ENCODE measurements at regions not wholly inside any gene's neighbourhood (a gene's known extent, or its start where the extent isn't known, plus 50 kb on each side); places are given as distances from the start of the nearest gene placed in this dataset.
"Not testable (repeated sequence)": the region's sequence is repeated elsewhere in the genome, so short reads cannot be mapped to it uniquely, and the experiment has no call there.

DNA sequence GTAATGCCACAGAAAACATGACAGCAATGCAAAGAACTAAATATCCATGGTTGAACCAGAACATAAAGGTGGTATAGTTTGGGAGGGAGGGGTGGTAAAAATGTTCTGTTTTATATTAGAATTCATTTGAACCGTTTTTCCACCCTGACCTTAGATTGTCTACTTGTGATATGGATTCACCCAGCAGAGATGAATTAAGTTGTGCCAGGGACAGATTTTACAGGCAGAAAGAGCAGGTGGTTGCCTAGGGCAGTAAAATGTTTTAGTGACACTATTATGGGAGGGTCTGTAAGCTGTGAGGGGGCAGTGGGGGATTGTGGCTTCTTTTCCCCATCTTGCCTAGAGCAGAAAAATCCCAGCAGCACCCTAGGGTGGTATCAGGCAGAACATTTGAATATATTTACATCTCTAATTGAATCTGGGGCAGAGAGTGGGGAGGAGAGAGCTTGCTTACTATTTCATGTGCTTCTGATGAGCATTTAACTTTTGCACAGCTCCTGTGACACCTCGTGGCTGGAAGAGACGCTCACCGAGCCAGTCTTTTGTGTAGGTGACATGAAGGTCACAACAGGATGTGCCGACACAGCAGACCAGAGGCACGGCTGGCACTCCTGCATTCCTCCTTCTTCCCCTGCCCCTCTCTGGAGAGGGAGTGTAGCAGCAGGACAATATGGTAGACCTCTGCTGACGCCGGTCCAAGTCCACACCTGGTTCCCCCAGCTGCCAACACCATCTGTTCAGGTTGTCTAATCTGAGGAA lies 452.3 kb downstream of the IRS2 start:
- Histone ChIP-seq H3K27me3 (ENCODE audit: insufficient read depth, low read length) (no peaks in the 10 kb centered on the region), H3K4me1 (ENCODE audit: insufficient read depth, low read length) (peaks cover 22% of the 10 kb centered on the region), H3K9me3 (ENCODE audit: low read length) (no peaks in the 10 kb centered on the region)

DNA sequence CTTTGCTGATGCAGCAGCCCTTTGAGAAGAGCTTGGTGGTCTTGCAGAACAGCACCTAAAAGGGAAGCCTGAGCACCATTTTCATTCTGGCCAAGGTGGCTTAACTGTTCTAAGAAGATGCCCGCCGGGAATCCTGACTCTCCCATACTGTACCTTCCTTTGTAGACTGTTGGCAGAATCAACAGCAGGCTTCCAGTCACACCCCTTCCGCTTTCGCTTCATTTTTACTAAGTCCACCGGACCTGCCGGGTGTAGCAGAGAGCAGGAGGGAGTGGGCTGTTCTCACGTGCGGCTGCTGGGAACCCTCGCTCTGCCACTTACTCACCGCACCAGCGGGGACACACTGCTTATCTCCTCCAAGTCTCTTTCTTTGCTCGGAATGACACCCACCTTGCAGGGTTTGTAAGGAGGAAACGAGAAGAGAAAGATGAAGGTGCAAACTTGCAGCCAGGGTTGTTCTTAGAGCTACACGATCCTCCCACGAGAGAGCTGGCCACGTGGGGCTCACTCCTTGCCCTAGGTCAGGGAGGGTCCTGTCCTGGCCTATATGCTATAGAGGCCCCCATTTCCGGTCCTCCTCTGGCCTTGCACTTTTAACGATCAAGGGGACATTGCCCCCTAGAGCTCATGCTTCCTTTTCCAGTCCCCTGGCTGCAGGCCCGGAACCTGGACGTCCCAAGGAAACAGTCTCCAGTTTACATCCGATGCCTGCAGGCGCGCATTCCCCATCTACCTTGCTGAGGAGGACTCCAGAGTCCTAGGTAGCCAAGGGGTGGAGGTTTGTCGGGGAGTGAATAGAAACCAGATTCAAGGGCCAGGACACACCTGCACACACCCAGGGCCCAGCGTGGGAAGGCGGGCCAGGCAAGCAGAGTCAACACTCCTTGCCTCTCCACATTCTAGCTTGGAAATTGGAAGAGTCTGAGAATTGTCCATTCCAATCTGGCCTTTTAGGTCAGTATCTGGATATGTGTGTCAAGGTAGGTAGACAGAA lies 453.6 kb downstream of the IRS2 start:
- no peaks in the 10 kb centered on the region for H3K9me3 ChIP-seq (ENCODE audit: low read length)
- H3K36me3 ChIP-seq (ENCODE audit: insufficient read depth, low read length) = no peaks in the 10 kb centered on the region
- peaks cover 22% of the 10 kb centered on the region for H3K4me1 ChIP-seq (ENCODE audit: insufficient read depth, low read length)
- H3K4me3 ChIP-seq (ENCODE audit: low read length) = no peak overlapping the region
- H3K27me3 ChIP-seq (ENCODE audit: insufficient read depth, low read length) = no peaks in the 10 kb centered on the region
- peak overlapping the region; percentile 58 for H2AFZ ChIP-seq (ENCODE audit: low read depth, low read length)

More for the DNA sequence above, 452.3 kb downstream of the IRS2 start:
- Histone ChIP-seq H3K36me3 (ENCODE audit: insufficient read depth, low read length) (no peaks in the 10 kb centered on the region), H2AFZ (ENCODE audit: low read depth, low read length) (no peak overlapping the region), H3K4me3 (ENCODE audit: low read length) (no peak overlapping the region)

DNA sequence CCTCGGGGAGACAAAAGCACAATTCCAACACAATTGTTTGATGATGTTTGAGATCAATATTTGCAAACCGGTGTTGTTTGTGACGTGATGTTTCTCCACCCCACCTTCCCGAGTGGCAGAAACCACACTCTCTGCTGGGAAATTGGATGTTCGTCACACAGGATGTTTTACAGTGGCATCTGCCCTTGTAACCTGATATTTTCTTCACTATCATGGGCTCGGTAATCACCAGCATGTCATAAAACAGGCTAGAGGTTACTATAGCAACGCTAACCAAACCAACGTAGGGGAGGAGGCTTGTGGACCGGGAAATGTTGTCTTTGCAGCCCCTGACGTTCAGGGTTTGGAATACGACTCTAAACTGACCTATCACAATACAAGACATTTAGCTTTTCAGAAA lies 454.5 kb downstream of the IRS2 start:
- Histone ChIP-seq H3K4me3 (ENCODE audit: low read length) (no peak overlapping the region), H3K9me3 (ENCODE audit: low read length) (no peaks in the 10 kb centered on the region), H3K4me1 (ENCODE audit: insufficient read depth, low read length) (peaks cover 22% of the 10 kb centered on the region), H3K27me3 (ENCODE audit: insufficient read depth, low read length) (no peaks in the 10 kb centered on the region), H2AFZ (ENCODE audit: low read depth, low read length) (peak overlapping the region; percentile 58), H3K36me3 (ENCODE audit: insufficient read depth, low read length) (no peaks in the 10 kb centered on the region)

DNA sequence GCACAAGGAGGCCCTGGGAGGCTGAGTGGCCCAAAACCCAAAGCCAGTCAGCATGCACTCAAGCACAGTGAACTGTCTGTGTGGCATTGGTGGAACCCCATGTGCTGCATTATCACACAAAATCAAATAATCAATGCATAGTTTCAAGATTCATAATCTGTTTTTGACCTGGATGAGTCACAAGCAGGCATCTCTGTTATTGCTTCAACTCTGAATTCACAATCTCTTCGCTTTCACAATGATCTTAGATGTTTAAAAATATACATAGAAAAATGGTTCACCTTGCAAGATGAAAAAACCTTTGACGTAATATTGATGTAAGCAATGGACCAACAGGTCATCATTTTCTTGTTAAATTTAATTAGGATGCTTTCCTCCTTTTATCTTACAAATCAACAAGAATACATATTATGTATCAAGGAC lies 455.4 kb downstream of the IRS2 start:
- H3K4me1 ChIP-seq (ENCODE audit: insufficient read depth, low read length) = peaks cover 22% of the 10 kb centered on the region
- no peak overlapping the region for H2AFZ ChIP-seq (ENCODE audit: low read depth, low read length)
- H3K4me3 ChIP-seq (ENCODE audit: low read length) = no peak overlapping the region
- no peaks in the 10 kb centered on the region for H3K27me3 ChIP-seq (ENCODE audit: insufficient read depth, low read length)
- H3K36me3 ChIP-seq (ENCODE audit: insufficient read depth, low read length) = no peaks in the 10 kb centered on the region
- no peaks in the 10 kb centered on the region for H3K9me3 ChIP-seq (ENCODE audit: low read length)

DNA sequence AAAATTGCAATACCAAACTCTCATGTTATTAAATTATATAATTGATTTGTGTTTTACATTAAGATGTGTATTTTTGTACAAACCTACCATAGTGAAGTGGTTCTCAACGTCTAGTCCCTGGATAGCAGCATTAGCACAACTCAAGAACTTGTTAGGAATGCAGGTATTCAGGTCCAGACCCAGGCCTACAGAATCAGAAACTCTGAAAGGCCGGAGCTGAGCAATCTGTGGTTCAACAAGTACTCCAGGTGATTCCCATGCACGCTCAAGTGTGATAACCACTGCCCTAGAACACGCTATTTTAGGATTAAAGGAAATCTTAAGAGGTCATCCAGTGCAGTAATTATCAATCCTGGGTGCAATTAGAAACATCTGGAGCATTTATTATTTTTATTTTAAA lies 456.3 kb downstream of the IRS2 start:
- H3K4me3 ChIP-seq (ENCODE audit: low read length) = no peak overlapping the region
- no peaks in the 10 kb centered on the region for H3K27me3 ChIP-seq (ENCODE audit: insufficient read depth, low read length)
- H3K36me3 ChIP-seq (ENCODE audit: insufficient read depth, low read length) = no peaks in the 10 kb centered on the region
- no peak overlapping the region for H2AFZ ChIP-seq (ENCODE audit: low read depth, low read length)
- H3K4me1 ChIP-seq (ENCODE audit: insufficient read depth, low read length) = peaks cover 22% of the 10 kb centered on the region
- no peaks in the 10 kb centered on the region for H3K9me3 ChIP-seq (ENCODE audit: low read length)

DNA sequence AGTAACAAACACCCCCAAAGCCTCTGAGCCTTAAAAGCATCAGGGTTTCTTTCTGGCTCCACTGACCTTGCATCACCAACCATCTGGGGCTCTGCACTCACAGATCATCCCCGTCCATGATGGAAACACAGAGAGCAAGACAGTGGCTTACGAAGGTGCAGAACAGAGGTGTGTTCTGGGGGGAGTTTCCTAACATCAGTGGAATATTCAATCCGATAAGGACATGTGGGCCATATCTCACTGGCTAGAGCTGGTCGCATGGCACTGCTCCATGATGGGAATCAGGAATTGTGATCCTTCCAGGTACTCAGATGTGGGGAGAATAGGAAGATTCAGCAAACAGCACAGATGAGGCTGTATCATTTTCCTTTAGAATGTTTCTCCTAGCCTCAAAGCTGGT lies 457.2 kb downstream of the IRS2 start:
- Histone ChIP-seq H3K4me3 (ENCODE audit: low read length) (no peak overlapping the region), H3K27me3 (ENCODE audit: insufficient read depth, low read length) (no peaks in the 10 kb centered on the region), H3K36me3 (ENCODE audit: insufficient read depth, low read length) (no peaks in the 10 kb centered on the region), H3K4me1 (ENCODE audit: insufficient read depth, low read length) (peaks cover 19% of the 10 kb centered on the region), H2AFZ (ENCODE audit: low read depth, low read length) (no peak overlapping the region), H3K9me3 (ENCODE audit: low read length) (no peaks in the 10 kb centered on the region)

DNA sequence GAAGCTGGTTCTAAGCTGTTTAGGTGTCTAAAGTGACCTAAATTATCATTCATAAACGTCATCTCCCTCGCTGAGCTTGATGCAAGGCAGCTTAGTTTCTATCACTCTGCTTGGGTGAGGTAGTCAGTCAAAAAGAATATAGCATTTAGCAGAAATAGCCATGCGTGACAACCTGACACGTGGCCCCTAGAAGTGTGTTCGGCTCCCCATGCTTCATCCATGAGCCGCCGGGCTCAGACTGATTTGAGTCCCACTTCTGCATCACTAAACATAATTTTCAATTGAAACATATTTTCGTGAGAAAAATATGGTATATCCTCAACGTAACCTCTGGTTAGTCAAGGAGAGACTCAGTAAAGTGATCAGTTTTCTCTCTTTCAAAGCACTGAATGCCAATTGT lies 459.8 kb downstream of the IRS2 start:
- Histone ChIP-seq H2AFZ (ENCODE audit: low read depth, low read length) (no peak overlapping the region), H3K9me3 (ENCODE audit: low read length) (no peaks in the 10 kb centered on the region), H3K27me3 (ENCODE audit: insufficient read depth, low read length) (no peaks in the 10 kb centered on the region), H3K36me3 (ENCODE audit: insufficient read depth, low read length) (no peaks in the 10 kb centered on the region), H3K4me1 (ENCODE audit: insufficient read depth, low read length) (peaks cover 2% of the 10 kb centered on the region), H3K4me3 (ENCODE audit: low read length) (no peak overlapping the region)

DNA sequence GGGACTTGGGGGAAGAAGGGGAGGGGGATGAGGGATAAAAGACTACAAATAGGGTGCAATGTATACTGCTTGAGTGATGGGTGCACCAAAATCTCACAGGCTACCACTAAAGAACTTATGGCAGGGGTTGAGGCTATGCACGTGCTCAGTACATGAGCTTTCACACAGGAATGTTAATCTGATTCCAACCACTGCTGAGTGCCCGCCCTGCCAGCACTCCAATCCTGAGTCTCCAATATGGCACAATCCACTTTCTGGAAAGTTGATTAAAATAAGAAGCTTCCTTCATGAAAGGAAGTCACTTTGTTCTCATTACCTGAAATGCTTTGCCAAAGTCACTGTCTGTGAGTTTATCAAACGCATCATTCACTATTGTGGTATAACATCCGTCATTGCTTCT lies 463.0 kb downstream of the IRS2 start:
- Histone ChIP-seq H2AFZ (ENCODE audit: low read depth, low read length) (no peak overlapping the region), H3K27me3 (ENCODE audit: insufficient read depth, low read length) (no peaks in the 10 kb centered on the region), H3K9me3 (ENCODE audit: low read length) (no peaks in the 10 kb centered on the region), H3K4me1 (ENCODE audit: insufficient read depth, low read length) (no peaks in the 10 kb centered on the region), H3K4me3 (ENCODE audit: low read length) (no peak overlapping the region), H3K36me3 (ENCODE audit: insufficient read depth, low read length) (no peaks in the 10 kb centered on the region)

DNA sequence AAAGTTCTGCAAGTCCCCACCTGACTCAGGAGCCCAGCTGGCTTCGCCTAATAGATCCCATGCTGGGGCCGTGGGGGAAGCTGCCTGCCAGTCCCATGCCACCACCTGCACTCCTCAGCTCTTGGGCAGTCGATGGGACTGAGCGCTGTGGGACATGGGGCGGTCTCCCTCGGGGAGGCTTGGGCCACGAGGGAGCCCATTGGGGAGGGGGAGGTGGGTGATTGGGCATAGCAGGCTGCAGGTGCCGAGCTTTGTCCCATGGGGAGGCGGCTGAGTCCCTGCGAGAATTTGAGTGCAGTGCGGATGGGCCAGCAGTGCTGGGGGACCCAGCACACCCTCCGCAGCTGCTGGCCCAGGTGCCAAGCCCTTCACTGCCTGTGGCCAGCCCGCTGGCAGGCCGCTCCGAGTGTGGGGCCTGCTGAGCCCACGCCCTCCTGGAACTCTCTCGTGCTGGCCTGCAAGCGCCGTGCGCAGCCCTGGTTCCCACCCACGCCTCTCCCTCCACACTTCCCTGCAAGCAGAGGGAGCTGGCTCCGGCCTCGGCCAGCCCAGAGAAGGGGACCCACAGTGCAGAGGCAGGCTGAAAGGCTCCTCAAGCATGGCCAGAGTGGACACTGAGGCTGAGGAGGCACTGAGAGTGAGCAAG lies 467.3 kb downstream of the IRS2 start:
- no peak overlapping the region for H2AFZ ChIP-seq (ENCODE audit: low read depth, low read length)
- H3K27me3 ChIP-seq (ENCODE audit: insufficient read depth, low read length) = no peaks in the 10 kb centered on the region
- no peaks in the 10 kb centered on the region for H3K4me1 ChIP-seq (ENCODE audit: insufficient read depth, low read length)

DNA sequence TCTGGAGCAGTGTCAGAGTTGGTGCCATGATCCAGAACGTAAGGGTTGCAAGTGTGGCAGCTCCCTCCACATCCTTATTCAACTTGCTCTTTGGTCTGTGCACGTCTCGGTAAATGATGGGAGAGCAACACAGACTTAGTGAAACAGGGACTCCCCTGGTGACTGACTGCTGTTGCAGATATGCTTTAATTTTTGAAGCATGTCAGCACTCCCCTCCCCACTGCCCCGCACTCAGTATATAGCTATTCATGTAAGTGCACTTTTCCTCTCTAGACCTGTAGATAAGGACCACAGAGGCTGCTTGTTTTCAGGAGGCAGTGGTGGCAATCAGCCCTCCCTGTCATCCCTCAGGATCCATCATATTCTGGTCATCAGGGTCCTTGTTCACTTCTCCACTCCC lies 470.9 kb downstream of the IRS2 start:
- Histone ChIP-seq H3K36me3 (ENCODE audit: insufficient read depth, low read length) (no peaks in the 10 kb centered on the region), H2AFZ (ENCODE audit: low read depth, low read length) (no peak overlapping the region), H3K27me3 (ENCODE audit: insufficient read depth, low read length) (no peaks in the 10 kb centered on the region), H3K4me1 (ENCODE audit: insufficient read depth, low read length) (peaks cover 5% of the 10 kb centered on the region), H3K4me3 (ENCODE audit: low read length) (no peak overlapping the region), H3K9me3 (ENCODE audit: low read length) (no peaks in the 10 kb centered on the region)

More for the DNA sequence above, 467.3 kb downstream of the IRS2 start:
- Histone ChIP-seq H3K36me3 (ENCODE audit: insufficient read depth, low read length) (no peaks in the 10 kb centered on the region), H3K4me3 (ENCODE audit: low read length) (no peak overlapping the region), H3K9me3 (ENCODE audit: low read length) (no peaks in the 10 kb centered on the region)

DNA sequence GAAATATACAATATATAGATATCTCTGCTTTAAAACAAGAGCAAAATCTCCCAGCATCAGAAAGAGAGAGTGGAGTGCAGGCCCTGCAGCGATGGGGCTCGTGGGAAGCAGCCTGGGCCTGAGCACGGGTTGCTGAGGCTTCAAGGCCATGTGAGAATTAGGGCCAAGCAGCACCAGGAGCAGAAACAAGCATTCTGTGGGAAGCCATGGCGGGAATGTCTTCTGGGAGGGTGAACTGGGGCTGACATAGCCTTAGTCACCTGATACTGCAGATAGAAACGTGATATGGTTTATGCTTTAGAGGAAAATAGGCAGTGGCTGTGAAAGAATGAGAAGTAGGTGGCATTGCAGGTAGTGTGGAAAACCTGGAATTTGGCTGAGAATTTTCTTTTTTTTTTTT lies 472.3 kb downstream of the IRS2 start:
- peaks cover 5% of the 10 kb centered on the region for H3K4me1 ChIP-seq (ENCODE audit: insufficient read depth, low read length)

DNA sequence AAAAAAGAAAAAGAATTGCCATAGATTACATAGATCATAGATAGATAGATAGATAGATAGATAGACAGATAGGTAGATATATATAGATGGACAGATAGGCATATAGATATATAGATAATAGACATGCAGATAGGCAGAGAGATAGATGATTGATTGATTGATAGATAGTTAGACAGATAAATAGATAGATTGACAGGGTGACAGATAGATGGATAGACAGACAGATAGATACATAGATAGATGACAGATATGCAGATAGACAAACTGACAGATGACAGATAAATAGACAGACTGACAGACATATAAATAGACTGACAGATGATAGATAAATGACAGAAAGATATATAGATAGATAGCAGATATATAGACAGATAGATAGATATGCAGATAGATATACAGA lies 474.0 kb downstream of the IRS2 start:
- Histone ChIP-seq H3K27me3 (ENCODE audit: insufficient read depth, low read length) (no peaks in the 10 kb centered on the region), H3K9me3 (ENCODE audit: low read length) (no peaks in the 10 kb centered on the region), H3K36me3 (ENCODE audit: insufficient read depth, low read length) (no peaks in the 10 kb centered on the region), H2AFZ (ENCODE audit: low read depth, low read length) (no peak overlapping the region), H3K4me3 (ENCODE audit: low read length) (no peak overlapping the region), H3K4me1 (ENCODE audit: insufficient read depth, low read length) (peaks cover 5% of the 10 kb centered on the region)

More for the DNA sequence above, 472.3 kb downstream of the IRS2 start:
- H3K9me3 ChIP-seq (ENCODE audit: low read length) = no peaks in the 10 kb centered on the region
- no peak overlapping the region for H2AFZ ChIP-seq (ENCODE audit: low read depth, low read length)
- no peaks in the 10 kb centered on the region for H3K36me3 ChIP-seq (ENCODE audit: insufficient read depth, low read length)
- no peaks in the 10 kb centered on the region for H3K27me3 ChIP-seq (ENCODE audit: insufficient read depth, low read length)
- no peak overlapping the region for H3K4me3 ChIP-seq (ENCODE audit: low read length)

DNA sequence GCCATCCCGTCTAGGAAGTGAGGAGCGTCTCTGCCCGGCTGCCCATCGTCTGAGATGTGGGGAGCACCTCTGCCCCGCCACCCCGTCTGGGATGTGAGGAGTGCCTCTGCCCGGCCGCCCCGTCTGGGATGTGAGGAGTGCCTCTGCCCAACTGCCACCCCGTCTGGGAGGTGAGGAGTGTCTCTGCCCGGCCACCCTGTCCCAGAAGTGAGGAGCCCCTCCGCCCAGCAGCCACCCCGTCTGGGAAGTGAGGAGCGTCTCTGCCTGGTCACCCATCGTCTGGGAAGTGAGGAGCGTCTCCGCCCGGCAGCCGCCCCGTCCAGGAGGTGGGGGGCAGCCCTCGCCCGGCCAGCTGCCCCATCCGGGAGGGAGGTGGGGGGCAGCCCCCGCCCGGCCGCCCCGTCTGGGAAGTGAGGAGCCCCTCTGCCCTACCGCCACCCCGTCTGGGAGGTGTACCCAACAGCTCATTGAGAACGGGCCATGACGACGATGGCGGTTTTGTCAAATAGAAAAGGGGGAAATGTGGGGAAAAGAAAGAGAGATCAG lies 474.9 kb downstream of the IRS2 start:
- H3K36me3 ChIP-seq (ENCODE audit: insufficient read depth, low read length); H3K4me1 ChIP-seq (ENCODE audit: insufficient read depth, low read length); H2AFZ ChIP-seq (ENCODE audit: low read depth, low read length); H3K4me3 ChIP-seq (ENCODE audit: low read length); H3K9me3 ChIP-seq (ENCODE audit: low read length); H3K27me3 ChIP-seq (ENCODE audit: insufficient read depth, low read length): not testable (repeated sequence)
